Natural killer cell treated with Interleukin-12 subunit alpha and Interleukin-12 subunit beta and Interleukin-15 and Interleukin-18, amount 100 ng/mL, for 72 hours (primary cell): ENCODE measurements at regions not wholly inside any gene's neighbourhood (a gene's known extent, or its start where the extent isn't known, plus 50 kb on each side); places are given as distances from the start of the nearest gene placed in this dataset.

Source experiments
- ATAC-seq, 2 donors: fragments of 150-1000 bp; cut with Tn5 transposase in 1 of 2; sonication (Bioruptor Pico), chemical (Tn5 transposase) in 1 of 2; 2 replicates each; pipeline ENCODE4 v1.10.0; 2021
- DNase-seq: peaks from one replicate; pipeline ENCODE4 v3.0.0; 2022; ENCODE audit warnings: low spot score
- H3K27ac Mint-ChIP-seq, 2 donors: 1 replicate in 1 of 2; 2 replicates in 1 of 2; pipeline ENCODE4 v1.8.0; 2022; ENCODE audit warnings: mixed read lengths in 2 of 2, mild to moderate bottlenecking in 1 of 2, moderate library complexity in 1 of 2
- H3K27me3 Mint-ChIP-seq, 2 donors: 1 replicate in 1 of 2; 2 replicates in 1 of 2; pipeline ENCODE4 v1.8.0; 2022; ENCODE audit warnings: mixed read lengths in 2 of 2
- H3K36me3 Mint-ChIP-seq: one replicate; pipeline ENCODE4 v1.8.0; 2022; ENCODE audit warnings: mixed read lengths
- H3K4me1 Mint-ChIP-seq, 2 donors: 1 replicate in 1 of 2; 2 replicates in 1 of 2; pipeline ENCODE4 v1.8.0; 2022; ENCODE audit warnings: low read depth in 2 of 2, mixed read lengths in 2 of 2, mild to moderate bottlenecking in 1 of 2
- H3K4me3 Mint-ChIP-seq: one replicate; pipeline ENCODE4 v1.8.0; 2022; ENCODE audit warnings: mixed read lengths
- H3K9me3 Mint-ChIP-seq: 2 replicates; pipeline ENCODE4 v1.8.0; 2022; ENCODE audit warnings: mixed read lengths

- Mint-ChIP-seq H3K27me3 (peaks cover 5 to 10% of the 10 kb centered on the region in 2 donors), H3K36me3 (no peaks in the 10 kb centered on the region), H3K27ac (no peak overlapping the region), H3K4me1 (no peaks in the 10 kb centered on the region), H3K9me3 (no peaks in the 10 kb centered on the region), H3K4me3 (no peak overlapping the region)
- DNase-seq (no peak), ATAC-seq (peak in 1 of 2 donors; percentile 29)
Observed at GRCh38 chr10:131494451-131494850, 182.9 kb upstream of the TCERG1L start.

- no peaks in the 10 kb centered on the region for H3K4me1 Mint-ChIP-seq
- DNase-seq = no peak
- H3K27me3 Mint-ChIP-seq = peaks cover 2 to 10% of the 10 kb centered on the region in 2 donors
- ATAC-seq = no peak
- H3K27ac Mint-ChIP-seq = no peak overlapping the region
- H3K9me3 Mint-ChIP-seq = no peaks in the 10 kb centered on the region
- no peaks in the 10 kb centered on the region for H3K36me3 Mint-ChIP-seq
- H3K4me3 Mint-ChIP-seq = no peak overlapping the region
Observed at GRCh38 chr10:131495224-131495623, 183.7 kb upstream of the TCERG1L start.

- Mint-ChIP-seq H3K27ac (no peak overlapping the region), H3K4me1 (no peaks in the 10 kb centered on the region), H3K9me3 (no peaks in the 10 kb centered on the region), H3K36me3 (no peaks in the 10 kb centered on the region), H3K27me3 (peaks cover 2 to 10% of the 10 kb centered on the region in 2 donors), H3K4me3 (no peak overlapping the region)
- ATAC-seq (peak in 1 of 2 donors; percentile 40), DNase-seq (no peak)
Observed at GRCh38 chr10:131495892-131496291, 184.4 kb upstream of the TCERG1L start.

GRCh38 chr10:131496351-131497052 lies 185.0 kb upstream of the TCERG1L start:
- H3K36me3 Mint-ChIP-seq = no peaks in the 10 kb centered on the region
- no peak for ATAC-seq
- H3K4me3 Mint-ChIP-seq = no peak overlapping the region

GRCh38 chr10:131499566-131499965 lies 188.0 kb upstream of the TCERG1L start:
- Mint-ChIP-seq H3K9me3 (peaks cover 4% of the 10 kb centered on the region), H3K4me1 (no peaks in the 10 kb centered on the region), H3K4me3 (no peak overlapping the region), H3K36me3 (peaks cover 14% of the 10 kb centered on the region), H3K27ac (no peak overlapping the region), H3K27me3 (peaks cover 2 to 10% of the 10 kb centered on the region in 2 donors)
- DNase-seq (no peak), ATAC-seq (peak in 1 of 2 donors; percentile 30)

More at GRCh38 chr10:131496351-131497052, 185.0 kb upstream of the TCERG1L start:
- DNase-seq = no peak
- H3K4me1 Mint-ChIP-seq = no peaks in the 10 kb centered on the region
- H3K27me3 Mint-ChIP-seq = peaks cover 2 to 10% of the 10 kb centered on the region in 2 donors
- no peak overlapping the region for H3K27ac Mint-ChIP-seq
- no peaks in the 10 kb centered on the region for H3K9me3 Mint-ChIP-seq

- no peak overlapping the region for H3K4me3 Mint-ChIP-seq
- peaks cover 14% of the 10 kb centered on the region for H3K36me3 Mint-ChIP-seq
- H3K27me3 Mint-ChIP-seq = peaks cover 2 to 10% of the 10 kb centered on the region in 2 donors
- ATAC-seq (no peak), DNase-seq (no peak)
- no peaks in the 10 kb centered on the region for H3K4me1 Mint-ChIP-seq
- H3K9me3 Mint-ChIP-seq = peaks cover 4% of the 10 kb centered on the region
- H3K27ac Mint-ChIP-seq = no peak overlapping the region
Observed at GRCh38 chr10:131500181-131500580, 188.7 kb upstream of the TCERG1L start.

- Mint-ChIP-seq H3K27ac (no peak overlapping the region), H3K4me3 (no peak overlapping the region), H3K27me3 (peaks cover 2 to 10% of the 10 kb centered on the region in 2 donors), H3K4me1 (no peaks in the 10 kb centered on the region), H3K36me3 (peaks cover 14% of the 10 kb centered on the region), H3K9me3 (peaks cover 4% of the 10 kb centered on the region)
- no peak for DNase-seq
- ATAC-seq = no peak
Observed at GRCh38 chr10:131500892-131501291, 189.4 kb upstream of the TCERG1L start.

- Mint-ChIP-seq H3K27ac (no peak overlapping the region), H3K36me3 (peaks cover 14% of the 10 kb centered on the region), H3K4me3 (no peak overlapping the region), H3K9me3 (peaks cover 8% of the 10 kb centered on the region), H3K4me1 (no peaks in the 10 kb centered on the region), H3K27me3 (no peaks in the 10 kb centered on the region)
- DNase-seq (no peak), ATAC-seq (no peak)
Observed at GRCh38 chr10:131503992-131504391, 192.5 kb upstream of the TCERG1L start.

- no peaks in the 10 kb centered on the region for H3K4me1 Mint-ChIP-seq
- no peak overlapping the region for H3K27ac Mint-ChIP-seq
- no peaks in the 10 kb centered on the region for H3K36me3 Mint-ChIP-seq
- peaks cover 7% of the 10 kb centered on the region for H3K9me3 Mint-ChIP-seq
- ATAC-seq (no peak), DNase-seq (no peak)
- H3K27me3 Mint-ChIP-seq = peaks cover 1 to 2% of the 10 kb centered on the region in 2 donors
- H3K4me3 Mint-ChIP-seq = no peak overlapping the region
Observed at GRCh38 chr10:131511391-131511790, 199.9 kb upstream of the TCERG1L start.

GRCh38 chr10:131512852-131513251 lies 201.3 kb upstream of the TCERG1L start:
- Mint-ChIP-seq H3K27ac (no peak overlapping the region), H3K4me1 (no peaks in the 10 kb centered on the region), H3K9me3 (peaks cover 3% of the 10 kb centered on the region), H3K4me3 (no peak overlapping the region), H3K36me3 (no peaks in the 10 kb centered on the region), H3K27me3 (peaks cover 2 to 7% of the 10 kb centered on the region in 2 donors)
- no peak for ATAC-seq
- no peak for DNase-seq

- Mint-ChIP-seq H3K27me3 (peaks cover 2 to 7% of the 10 kb centered on the region in 2 donors), H3K4me1 (no peaks in the 10 kb centered on the region), H3K9me3 (peaks cover 3% of the 10 kb centered on the region), H3K36me3 (no peaks in the 10 kb centered on the region), H3K27ac (no peak overlapping the region), H3K4me3 (no peak overlapping the region)
- DNase-seq = no peak
- no peak for ATAC-seq
Observed at GRCh38 chr10:131513445-131513844, 201.9 kb upstream of the TCERG1L start.

GRCh38 chr10:131513901-131514300 lies 202.4 kb upstream of the TCERG1L start:
- Mint-ChIP-seq H3K4me3 (no peak overlapping the region), H3K27ac (no peak overlapping the region), H3K36me3 (no peaks in the 10 kb centered on the region), H3K4me1 (no peaks in the 10 kb centered on the region), H3K27me3 (peaks cover 2 to 7% of the 10 kb centered on the region in 2 donors), H3K9me3 (peaks cover 3% of the 10 kb centered on the region)
- DNase-seq (no peak), ATAC-seq (no peak)

GRCh38 chr10:131514454-131514853 lies 202.9 kb upstream of the TCERG1L start:
- H3K36me3 Mint-ChIP-seq = no peaks in the 10 kb centered on the region
- H3K27me3 Mint-ChIP-seq = peaks cover 4 to 7% of the 10 kb centered on the region in 2 donors
- ATAC-seq = no peak
- no peak for DNase-seq
- no peaks in the 10 kb centered on the region for H3K9me3 Mint-ChIP-seq
- no peak overlapping the region for H3K4me3 Mint-ChIP-seq
- no peak overlapping the region for H3K27ac Mint-ChIP-seq
- H3K4me1 Mint-ChIP-seq = no peaks in the 10 kb centered on the region

- Mint-ChIP-seq H3K4me1 (no peaks in the 10 kb centered on the region), H3K4me3 (no peak overlapping the region), H3K27ac (no peak overlapping the region), H3K9me3 (no peaks in the 10 kb centered on the region), H3K27me3 (peaks cover 2 to 12% of the 10 kb centered on the region in 2 donors), H3K36me3 (no peaks in the 10 kb centered on the region)
- ATAC-seq (no peak), DNase-seq (no peak)
Observed at GRCh38 chr10:131516285-131516684, 204.8 kb upstream of the TCERG1L start.

GRCh38 chr10:131517781-131518180 lies 206.3 kb upstream of the TCERG1L start:
- H3K27ac Mint-ChIP-seq = no peak overlapping the region
- H3K4me1 Mint-ChIP-seq = no peaks in the 10 kb centered on the region
- ATAC-seq = no peak
- H3K9me3 Mint-ChIP-seq = no peaks in the 10 kb centered on the region
- H3K27me3 Mint-ChIP-seq = peaks cover 2 to 12% of the 10 kb centered on the region in 2 donors
- no peaks in the 10 kb centered on the region for H3K36me3 Mint-ChIP-seq
- no peak for DNase-seq
- no peak overlapping the region for H3K4me3 Mint-ChIP-seq
